COLO668 (cell line): ENCODE measurements at regions not wholly inside any gene's neighbourhood (a gene's known extent, or its start where the extent isn't known, plus 50 kb on each side); places are given as distances from the start of the nearest gene placed in this dataset.

Experiments used
- DNase-seq: peaks from one replicate; lab custom pipeline; 2025; ENCODE audit not compliant: unreplicated experiment; lab: John Stamatoyannopoulos, UW

- DNase-seq, result no peak
Measured at GRCh38 chr3:148002705-148003205, 593.6 kb downstream of the ZIC1 start.

GRCh38 chr3:148004331-148004730 lies 595.2 kb downstream of the ZIC1 start:
- DNase-seq, result no peak

DNA sequence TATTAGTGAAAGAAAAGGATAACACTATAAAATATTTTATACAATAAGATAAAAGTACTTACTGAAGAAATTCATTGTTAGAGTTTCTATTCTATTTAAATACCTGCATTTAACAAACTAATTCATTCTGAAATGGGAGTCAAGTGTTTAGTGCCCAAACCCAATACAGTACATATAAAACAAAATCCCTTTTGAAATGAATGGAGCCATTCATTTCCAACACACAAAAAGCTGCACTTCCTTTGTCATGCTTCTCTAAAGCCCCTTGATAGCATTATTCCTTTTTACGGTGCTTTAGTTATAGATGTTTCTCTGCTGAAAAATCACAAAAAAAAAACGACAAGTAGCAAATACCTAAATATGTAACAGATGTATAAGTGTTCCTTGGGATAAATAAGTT lies 596.3 kb downstream of the ZIC1 start:
- DNase-seq, result no peak

DNA sequence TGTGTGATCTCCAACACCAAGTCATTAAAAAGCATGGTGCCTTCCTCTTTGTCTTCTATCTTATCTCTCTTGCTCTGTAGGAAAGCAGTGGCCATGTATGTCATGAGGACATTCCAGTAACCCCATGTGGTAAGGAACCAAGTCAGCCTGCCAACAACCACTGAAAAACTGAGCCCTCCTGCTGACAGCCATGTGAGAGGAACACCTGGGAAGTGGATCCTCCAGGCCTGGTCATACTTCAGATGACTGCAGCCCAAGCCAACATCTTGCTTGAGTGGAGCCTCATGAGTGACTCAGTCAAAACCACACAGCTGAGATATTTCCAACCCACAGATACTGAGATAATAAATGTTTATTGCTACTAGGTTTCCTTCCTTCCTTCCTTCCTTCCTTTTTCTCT lies 597.3 kb downstream of the ZIC1 start:
- DNase-seq, result no peak

DNA sequence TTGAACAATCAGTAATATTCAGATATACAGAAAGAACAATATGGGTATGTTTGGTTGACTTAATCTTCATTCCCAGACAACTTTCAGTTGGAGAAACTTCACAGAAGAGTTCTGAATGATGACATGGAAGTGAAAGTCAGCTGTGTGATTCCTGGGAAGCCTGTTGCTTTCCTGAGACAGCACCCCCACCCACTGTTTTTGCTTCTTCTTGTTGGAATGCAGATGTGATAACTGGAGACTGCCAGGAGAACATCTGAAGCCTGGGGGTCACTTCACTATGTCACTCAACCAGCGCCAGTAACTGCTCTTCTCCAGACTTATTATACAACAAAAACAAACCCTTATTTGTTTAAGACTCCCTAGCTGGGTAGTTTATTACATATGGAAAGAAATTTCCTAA lies 599.4 kb downstream of the ZIC1 start:
- no peak for DNase-seq

DNA sequence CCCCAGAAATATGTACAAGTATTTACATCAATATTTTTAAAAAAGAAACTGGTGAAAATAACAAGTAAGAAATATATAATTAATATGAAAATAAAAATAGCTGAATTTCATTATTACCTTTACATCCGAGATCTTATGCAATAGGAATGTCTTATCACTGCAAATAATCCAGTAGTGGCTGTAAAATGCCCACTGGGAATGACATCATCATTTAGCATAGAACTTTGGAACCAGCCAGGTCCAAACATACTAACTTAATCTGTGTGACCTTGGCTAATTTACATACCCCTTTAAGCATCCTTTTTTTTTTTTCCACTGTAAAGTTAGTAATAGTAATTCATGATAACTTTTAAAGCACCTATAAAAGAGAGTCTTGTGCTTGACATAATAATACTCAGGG lies 611.7 kb downstream of the ZIC1 start:
- no peak for DNase-seq

- DNase-seq, result no peak
Measured at GRCh38 chr3:148021381-148021780, 612.2 kb downstream of the ZIC1 start.

- no peak for DNase-seq
Measured at GRCh38 chr3:148023994-148024393, 614.8 kb downstream of the ZIC1 start.

DNA sequence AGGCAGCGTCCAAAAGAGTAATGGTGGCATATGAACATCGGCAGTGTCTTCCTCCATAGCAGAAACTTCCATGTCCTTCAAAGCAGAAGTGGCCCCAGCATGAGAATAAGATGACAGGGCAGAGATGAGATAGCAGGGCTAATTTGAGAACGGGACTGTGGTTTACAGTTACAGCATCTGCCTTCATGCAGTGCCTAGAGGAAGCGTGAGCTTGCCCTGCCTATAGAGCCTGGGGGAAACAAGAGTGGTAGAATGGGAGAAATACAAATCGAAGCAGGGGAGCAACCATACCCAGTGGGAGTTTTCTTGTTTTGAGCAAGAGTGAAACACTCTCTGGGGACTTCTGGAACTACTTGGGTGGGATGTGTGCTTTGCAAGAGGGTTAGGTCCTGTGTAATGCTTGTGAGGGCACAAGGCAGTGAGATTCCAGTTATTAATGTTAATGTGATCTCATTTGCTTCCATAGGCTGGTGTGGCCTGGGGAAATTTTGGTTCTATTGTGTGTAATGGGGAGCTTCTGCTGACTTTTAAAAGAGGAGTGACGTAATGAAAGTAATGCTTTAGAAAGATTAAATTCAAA lies 616.9 kb downstream of the ZIC1 start:
- DNase-seq, result no peak

GRCh38 chr3:148030975-148031374 lies 621.8 kb downstream of the ZIC1 start:
- DNase-seq, result no peak

- no peak for DNase-seq
Measured at GRCh38 chr3:148034353-148034752, 625.2 kb downstream of the ZIC1 start.

- DNase-seq, result no peak
Measured at GRCh38 chr3:148036331-148036876, 627.2 kb downstream of the ZIC1 start.

- no peak for DNase-seq
Measured at GRCh38 chr3:148042663-148043445, 633.7 kb downstream of the ZIC1 start.

GRCh38 chr3:148044151-148044550 lies 635.0 kb downstream of the ZIC1 start:
- DNase-seq, result no peak

GRCh38 chr3:148054999-148055398 lies 642.7 kb upstream of the AGTR1 start:
- DNase-seq, result no peak

GRCh38 chr3:148062590-148062989 lies 635.1 kb upstream of the AGTR1 start:
- no peak for DNase-seq

- no peak for DNase-seq
Measured at GRCh38 chr3:148066802-148067201, 630.9 kb upstream of the AGTR1 start.

DNA sequence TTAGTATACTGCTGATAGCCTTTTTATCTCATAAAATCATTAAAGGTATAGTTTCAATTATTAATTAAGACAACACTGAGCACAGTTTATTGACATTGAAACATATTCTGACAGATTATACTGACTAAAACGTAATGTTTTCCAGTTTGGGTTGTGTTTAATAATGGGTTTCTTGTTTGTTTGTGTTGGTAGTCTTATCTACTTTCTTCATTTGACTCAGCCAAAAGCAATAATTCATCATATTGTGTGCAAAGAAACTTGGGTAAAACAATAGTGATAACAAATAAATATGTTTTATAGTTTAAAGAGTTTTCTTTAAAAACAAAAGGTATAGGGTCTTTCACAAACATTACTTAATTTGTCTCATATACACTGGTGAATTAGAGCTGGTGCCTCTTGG lies 629.2 kb upstream of the AGTR1 start:
- no peak for DNase-seq

- DNase-seq, result no peak
Measured at GRCh38 chr3:148070041-148070440, 627.7 kb upstream of the AGTR1 start.

GRCh38 chr3:148073721-148074456 lies 623.8 kb upstream of the AGTR1 start:
- no peak for DNase-seq

DNA sequence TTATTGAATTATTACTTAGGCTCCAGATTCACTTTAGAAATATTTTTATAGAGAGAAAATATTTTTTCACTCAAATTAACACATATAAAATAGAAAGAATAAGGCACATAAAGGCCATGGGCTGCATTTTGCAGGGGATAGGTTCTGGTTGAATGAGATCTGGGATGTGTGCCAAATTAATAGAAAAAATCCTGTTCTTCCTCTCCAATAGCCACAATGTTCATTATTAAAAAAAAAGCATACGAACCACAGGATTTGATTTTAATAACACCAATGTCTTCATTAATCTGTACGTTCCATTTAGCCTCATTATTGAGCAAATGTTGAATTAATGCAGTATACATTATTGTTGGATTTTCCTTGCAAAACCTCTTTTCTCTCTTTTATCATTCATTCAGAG lies 622.8 kb upstream of the AGTR1 start:
- no peak for DNase-seq
